ENCODE measurements at regions not wholly inside any gene's neighbourhood (a gene's known extent, or its start where the extent isn't known, plus 50 kb on each side); places are given as distances from the start of the nearest gene placed in this dataset.

- Histone ChIP-seq H3K9me3 (ENCODE audit: insufficient read depth, low read depth, low read length) (no peaks in the 10 kb centered on the region), H3K4me1 (ENCODE audit: insufficient read depth, low read length, poor library complexity, severe bottlenecking) (no peaks in the 10 kb centered on the region), H3K36me3 (ENCODE audit: insufficient read depth, low read length) (no peaks in the 10 kb centered on the region), H3K4me2 (ENCODE audit: low read depth, low read length, poor library complexity, severe bottlenecking) (no peak overlapping the region), H3K9ac (ENCODE audit: low read depth, low read length, poor library complexity, severe bottlenecking) (no peak overlapping the region), H3F3A (ENCODE audit: low read depth) (no peaks in the 10 kb centered on the region), H3K9me2 (replicated peaks; ENCODE audit: low read depth, low read length) (no peaks in the 10 kb centered on the region), H3K4me3 (ENCODE audit: low read length, poor library complexity, severe bottlenecking) (no peak overlapping the region), H2AFZ (ENCODE audit: low read length) (no peak overlapping the region), H4K20me1 (ENCODE audit: insufficient read depth, low read length, poor library complexity, severe bottlenecking) (no peaks in the 10 kb centered on the region), H3K79me2 (ENCODE audit: insufficient read depth, low read length) (no peaks in the 10 kb centered on the region), H3K27me3 (ENCODE audit: insufficient read depth, low read length, poor library complexity, severe bottlenecking) (no peaks in the 10 kb centered on the region)
- TF ChIP-seq, protein P1, sequence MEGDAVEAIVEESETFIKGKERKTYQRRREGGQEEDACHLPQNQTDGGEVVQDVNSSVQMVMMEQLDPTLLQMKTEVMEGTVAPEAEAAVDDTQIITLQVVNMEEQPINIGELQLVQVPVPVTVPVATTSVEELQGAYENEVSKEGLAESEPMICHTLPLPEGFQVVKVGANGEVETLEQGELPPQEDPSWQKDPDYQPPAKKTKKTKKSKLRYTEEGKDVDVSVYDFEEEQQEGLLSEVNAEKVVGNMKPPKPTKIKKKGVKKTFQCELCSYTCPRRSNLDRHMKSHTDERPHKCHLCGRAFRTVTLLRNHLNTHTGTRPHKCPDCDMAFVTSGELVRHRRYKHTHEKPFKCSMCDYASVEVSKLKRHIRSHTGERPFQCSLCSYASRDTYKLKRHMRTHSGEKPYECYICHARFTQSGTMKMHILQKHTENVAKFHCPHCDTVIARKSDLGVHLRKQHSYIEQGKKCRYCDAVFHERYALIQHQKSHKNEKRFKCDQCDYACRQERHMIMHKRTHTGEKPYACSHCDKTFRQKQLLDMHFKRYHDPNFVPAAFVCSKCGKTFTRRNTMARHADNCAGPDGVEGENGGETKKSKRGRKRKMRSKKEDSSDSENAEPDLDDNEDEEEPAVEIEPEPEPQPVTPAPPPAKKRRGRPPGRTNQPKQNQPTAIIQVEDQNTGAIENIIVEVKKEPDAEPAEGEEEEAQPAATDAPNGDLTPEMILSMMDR (conservative IDR thresholded peaks at IDR 0.05; ENCODE audit: low read length) = no peak
- TF ChIP-seq EZH2phosphoT487 (IDR thresholded peaks at IDR 0.05; ENCODE audit: borderline replicate concordance) = no peak
Observed at GRCh38 chr2:66306483-66306882, 128.4 kb upstream of the MEIS1 start.

DNA sequence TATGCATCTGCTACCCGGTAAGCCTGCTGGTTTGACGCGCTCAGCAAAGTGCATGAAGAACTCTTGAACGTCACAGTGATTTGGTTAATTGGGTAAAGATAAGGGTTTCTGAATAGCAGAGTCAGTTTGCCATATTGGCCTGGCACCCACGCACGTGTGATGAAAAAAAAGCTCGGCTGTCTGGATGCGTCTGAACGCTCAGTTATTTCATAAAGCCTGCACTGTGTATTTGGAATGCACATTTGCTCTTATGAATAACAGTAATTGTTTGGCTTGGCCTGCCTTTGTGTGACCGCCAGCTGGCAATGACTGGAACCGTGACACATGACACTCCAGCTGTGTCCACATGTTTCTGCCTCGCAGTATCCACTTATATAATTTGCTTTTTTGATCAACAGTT, 129.2 kb upstream of the MEIS1 start:
- Histone ChIP-seq H2AFZ (ENCODE audit: low read length) (no peak overlapping the region), H3K9me2 (replicated peaks; ENCODE audit: low read depth, low read length) (no peaks in the 10 kb centered on the region), H3F3A (ENCODE audit: low read depth) (no peaks in the 10 kb centered on the region), H4K20me1 (ENCODE audit: insufficient read depth, low read length, poor library complexity, severe bottlenecking) (no peaks in the 10 kb centered on the region), H3K36me3 (ENCODE audit: insufficient read depth, low read length) (no peaks in the 10 kb centered on the region), H3K9me3 (ENCODE audit: insufficient read depth, low read depth, low read length) (no peaks in the 10 kb centered on the region), H3K27me3 (ENCODE audit: insufficient read depth, low read length, poor library complexity, severe bottlenecking) (no peaks in the 10 kb centered on the region), H3K4me2 (ENCODE audit: low read depth, low read length, poor library complexity, severe bottlenecking) (no peak overlapping the region), H3K9ac (ENCODE audit: low read depth, low read length, poor library complexity, severe bottlenecking) (no peak overlapping the region), H3K4me1 (ENCODE audit: insufficient read depth, low read length, poor library complexity, severe bottlenecking) (no peaks in the 10 kb centered on the region), H3K79me2 (ENCODE audit: insufficient read depth, low read length) (no peaks in the 10 kb centered on the region), H3K4me3 (ENCODE audit: low read length, poor library complexity, severe bottlenecking) (no peak overlapping the region)
- TF ChIP-seq EZH2phosphoT487 (IDR thresholded peaks at IDR 0.05; ENCODE audit: borderline replicate concordance) = no peak
- TF ChIP-seq, protein P1 (conservative IDR thresholded peaks at IDR 0.05; ENCODE audit: low read length) = no peak

- Histone ChIP-seq H2AFZ (ENCODE audit: low read length) (no peak overlapping the region), H3K27me3 (ENCODE audit: insufficient read depth, low read length, poor library complexity, severe bottlenecking) (no peaks in the 10 kb centered on the region), H3K4me2 (ENCODE audit: low read depth, low read length, poor library complexity, severe bottlenecking) (no peak overlapping the region)
Observed at GRCh38 chr2:66303471-66303870, 131.5 kb upstream of the MEIS1 start.

More at GRCh38 chr2:66303471-66303870, 131.5 kb upstream of the MEIS1 start:
- Histone ChIP-seq H3F3A (ENCODE audit: low read depth) (no peaks in the 10 kb centered on the region), H3K79me2 (ENCODE audit: insufficient read depth, low read length) (no peaks in the 10 kb centered on the region), H3K36me3 (ENCODE audit: insufficient read depth, low read length) (no peaks in the 10 kb centered on the region), H3K9ac (ENCODE audit: low read depth, low read length, poor library complexity, severe bottlenecking) (no peak overlapping the region), H3K4me3 (ENCODE audit: low read length, poor library complexity, severe bottlenecking) (no peak overlapping the region), H3K4me1 (ENCODE audit: insufficient read depth, low read length, poor library complexity, severe bottlenecking) (no peaks in the 10 kb centered on the region), H3K9me3 (ENCODE audit: insufficient read depth, low read depth, low read length) (no peaks in the 10 kb centered on the region), H3K9me2 (replicated peaks; ENCODE audit: low read depth, low read length) (no peaks in the 10 kb centered on the region), H4K20me1 (ENCODE audit: insufficient read depth, low read length, poor library complexity, severe bottlenecking) (no peaks in the 10 kb centered on the region)
- no peak for TF ChIP-seq EZH2phosphoT487 (IDR thresholded peaks at IDR 0.05; ENCODE audit: borderline replicate concordance)
- TF ChIP-seq, protein P1 (conservative IDR thresholded peaks at IDR 0.05; ENCODE audit: low read length) = no peak

Measured in Loucy (cell line).